GM18868 (cell line): ENCODE measurements at regions not wholly inside any gene's neighbourhood (a gene's known extent, or its start where the extent isn't known, plus 50 kb on each side); places are given as distances from the start of the nearest gene placed in this dataset.
A peak's percentile ranks its signal among the peaks of the same experiment; 100 is the strongest.

Source experiments
- ATAC-seq: cut with Tn5 transposase; IDR thresholded peaks from one replicate; pipeline ENCODE4 v1.9.1; 2021; ENCODE audit warnings: mild to moderate bottlenecking, moderate library complexity; ENCODE audit not compliant: unreplicated experiment

DNA sequence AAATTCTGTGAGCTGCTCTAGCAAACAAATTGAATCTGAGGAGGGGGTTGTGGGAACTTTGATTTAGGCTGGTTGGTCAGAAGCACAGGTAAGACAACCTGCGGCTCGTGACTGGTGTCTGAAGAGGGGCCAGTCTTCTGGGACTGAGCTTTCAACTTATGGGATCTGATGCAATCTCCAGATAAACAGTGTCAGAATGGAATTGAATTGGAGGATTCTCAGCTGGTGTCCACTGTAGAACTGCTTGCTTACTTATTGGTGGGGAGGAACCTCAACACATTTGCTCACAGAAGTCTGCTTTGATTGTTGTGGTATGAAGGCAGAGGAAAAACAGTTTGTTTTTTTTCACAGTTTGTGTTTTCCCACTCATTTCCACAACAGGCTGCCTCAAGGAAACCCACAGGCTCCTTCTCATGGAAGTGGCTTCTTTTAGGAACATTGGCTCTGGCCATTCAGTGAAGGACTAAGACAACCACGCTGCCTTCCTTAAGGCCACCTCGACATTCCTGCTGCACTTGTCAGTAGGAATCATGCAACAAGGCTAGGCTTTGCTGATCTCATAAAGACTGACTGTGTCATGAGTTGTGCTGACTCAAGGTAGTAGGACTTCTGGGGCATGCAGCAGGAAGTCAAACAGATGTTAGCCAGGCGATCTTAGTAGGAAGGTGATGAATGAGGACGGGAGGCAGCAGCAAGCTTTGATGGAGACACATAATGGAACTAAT is 104.7 kb downstream of the TSN start:
- ATAC-seq = no peak

DNA sequence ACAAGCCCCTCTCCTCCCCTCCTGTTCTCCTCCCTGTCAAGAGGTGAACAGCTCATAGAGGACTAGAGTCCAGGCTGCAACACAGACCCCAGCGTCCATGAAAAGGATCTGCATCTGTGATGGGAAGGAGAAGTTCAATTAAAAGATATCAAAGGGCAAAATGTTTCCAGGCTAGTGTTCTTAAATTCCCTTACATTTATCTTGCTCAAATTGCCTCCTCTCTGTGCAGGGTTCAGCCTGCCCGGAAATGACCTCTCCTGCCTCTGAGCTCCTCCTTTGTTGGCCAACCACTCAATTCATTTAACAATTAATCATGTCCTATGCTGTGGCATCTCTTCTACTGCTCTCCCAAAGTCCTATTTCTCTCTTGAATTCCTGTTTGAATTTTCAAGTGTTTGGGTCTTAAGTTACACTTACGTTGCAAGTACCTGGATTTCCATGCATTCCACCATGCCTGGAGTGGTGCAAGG is 105.3 kb downstream of the TSN start:
- no peak for ATAC-seq

DNA sequence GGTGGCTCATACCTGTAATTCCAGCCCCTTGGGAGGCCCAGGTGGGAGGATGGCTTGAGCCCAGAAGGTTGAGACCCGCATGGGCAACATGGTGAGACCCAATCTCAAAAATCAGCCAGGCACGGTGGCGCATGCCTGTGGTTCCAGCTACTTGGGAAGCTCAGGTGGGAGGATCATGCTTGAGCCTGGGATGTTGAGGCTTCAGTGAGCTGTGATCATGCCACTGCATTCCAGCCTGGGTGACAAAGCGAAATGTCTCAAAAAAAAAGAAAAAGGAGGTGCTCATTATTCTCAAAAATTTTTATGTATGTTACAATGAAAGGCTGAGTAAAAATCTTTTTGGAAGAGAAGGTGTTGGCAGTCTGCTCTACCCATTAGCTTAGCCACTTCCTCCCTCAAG is 106.8 kb downstream of the TSN start:
- no peak for ATAC-seq

DNA sequence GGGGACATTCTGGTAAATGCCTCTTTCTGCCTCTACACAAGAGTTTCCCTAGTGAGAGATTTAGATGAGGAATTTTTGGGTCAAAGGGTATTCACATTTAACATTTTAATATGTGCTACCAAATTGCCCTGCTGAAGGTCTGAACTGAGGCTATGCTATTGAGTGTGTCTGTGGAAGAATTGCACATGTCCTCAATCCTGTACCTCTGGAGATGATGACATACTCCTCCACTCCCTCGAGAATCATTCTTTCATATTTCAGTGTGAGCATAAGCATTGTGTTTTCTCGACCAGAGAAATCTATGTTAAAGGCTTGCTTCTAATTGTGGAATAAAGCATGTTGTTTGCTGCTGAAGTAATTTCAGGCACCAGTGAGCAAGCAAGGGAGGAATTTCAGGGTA is 110.5 kb downstream of the TSN start:
- no peak for ATAC-seq

DNA sequence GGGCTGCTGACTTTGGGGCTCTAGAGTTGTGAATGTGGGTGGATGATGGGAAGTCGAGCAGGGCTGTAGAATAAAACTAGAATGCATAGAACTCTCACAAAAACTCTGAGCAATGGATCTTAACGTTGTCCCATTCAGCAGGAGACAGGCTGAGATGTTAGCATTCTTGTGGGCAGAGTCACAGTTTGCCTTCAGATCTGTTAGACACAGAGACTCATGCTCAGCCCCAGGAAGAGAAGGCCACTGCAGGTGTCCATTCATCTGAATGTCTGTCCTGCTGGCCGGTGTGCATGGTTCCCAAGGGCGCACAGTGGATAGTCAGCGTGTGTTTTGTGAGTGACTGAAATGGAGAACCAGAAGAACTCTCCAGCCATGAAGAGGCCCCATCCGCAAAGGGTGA is 111.3 kb downstream of the TSN start:
- no peak for ATAC-seq

- no peak for ATAC-seq
These were observed 113.2 kb downstream of the TSN start for GRCh38 chr2:121868652-121869051.

DNA sequence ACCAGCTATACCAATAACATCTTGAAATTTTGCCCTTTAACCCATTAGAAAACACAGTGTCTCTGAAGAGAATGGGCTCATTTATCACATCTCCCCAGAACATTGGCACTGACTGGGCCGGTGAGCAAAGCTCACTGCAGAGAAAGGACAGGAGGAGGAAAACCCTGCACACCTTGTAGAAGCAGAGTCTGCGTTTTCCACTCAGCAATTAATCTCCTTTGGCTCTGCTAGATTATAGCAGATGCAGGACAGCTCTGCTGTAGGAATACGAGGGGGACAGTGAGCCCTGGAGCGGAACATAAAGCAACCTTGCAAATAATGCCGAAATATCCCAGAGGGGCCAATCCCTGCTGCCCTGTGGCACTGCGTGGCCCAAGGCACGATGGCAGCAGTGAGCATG is 113.9 kb downstream of the TSN start:
- no peak for ATAC-seq

DNA sequence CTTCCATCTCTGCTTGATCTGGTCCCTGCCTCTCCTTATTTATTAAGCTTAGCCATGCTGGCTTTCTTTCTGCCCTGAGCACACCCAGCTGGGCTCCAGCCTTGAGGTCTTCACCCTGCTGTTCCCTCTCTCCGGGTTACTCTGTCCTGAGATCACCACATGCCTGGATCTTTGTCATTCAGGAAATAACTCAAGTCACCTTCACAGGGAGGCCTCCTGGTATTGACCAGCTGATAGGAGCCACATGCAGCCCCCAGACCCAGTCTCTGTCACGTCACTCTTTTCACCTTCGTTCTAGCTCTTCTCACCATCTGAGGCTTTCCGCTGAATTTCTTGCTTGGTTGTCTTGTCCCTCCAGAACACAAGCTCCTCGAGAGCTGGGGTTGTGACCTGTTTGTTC is 114.4 kb downstream of the TSN start:
- ATAC-seq = no peak

- ATAC-seq = no peak
These were observed 117.2 kb downstream of the TSN start for GRCh38 chr2:121872651-121873050.

- no peak for ATAC-seq
These were observed 118.4 kb downstream of the TSN start for GRCh38 chr2:121873864-121874263.

DNA sequence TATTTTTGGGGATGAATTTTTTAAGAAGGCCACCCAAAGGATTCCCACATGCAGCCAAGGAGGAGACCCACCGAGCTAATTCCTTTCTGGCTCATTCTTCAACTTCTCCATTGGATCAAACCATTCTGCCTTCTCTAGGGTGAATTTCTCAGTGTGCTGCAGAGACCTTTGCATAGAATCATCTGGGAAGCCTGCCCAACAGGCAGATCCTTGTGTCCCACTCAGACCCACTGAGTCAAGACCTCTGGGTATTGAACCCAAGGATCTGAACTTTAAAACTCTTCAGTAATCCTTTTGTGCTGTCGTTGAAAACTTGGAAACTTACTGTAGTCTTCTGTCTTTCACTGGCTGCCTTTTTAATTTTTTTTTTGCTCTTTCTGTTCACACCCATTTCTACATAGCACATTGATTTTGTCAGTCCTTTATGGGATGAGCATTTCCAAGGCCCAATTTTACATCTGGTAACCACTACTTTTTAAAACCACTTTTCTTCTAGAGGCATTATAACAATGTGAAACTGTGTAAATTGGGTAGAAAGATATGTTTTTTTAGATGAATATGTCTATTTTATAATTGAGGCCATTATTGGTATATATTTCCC is 120.2 kb downstream of the TSN start:
- ATAC-seq = no peak

DNA sequence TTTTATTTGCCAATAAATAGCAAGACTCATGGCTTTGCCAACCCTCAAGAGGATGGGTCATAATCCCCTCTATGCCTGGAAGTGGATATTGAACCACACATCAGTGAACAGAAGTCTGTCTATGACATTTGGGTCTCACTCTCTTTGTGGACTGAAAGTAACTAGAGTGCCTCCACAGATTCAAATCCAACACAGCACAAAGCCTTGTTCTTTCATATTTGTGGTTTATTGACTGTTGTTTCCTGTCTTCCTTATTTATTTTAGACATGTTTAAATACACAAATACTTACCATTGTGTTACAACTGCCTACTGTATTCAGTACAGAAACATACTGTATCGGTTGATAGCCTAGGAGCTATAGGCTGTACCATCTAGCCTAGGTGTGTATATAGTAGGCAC is 121.9 kb downstream of the TSN start:
- ATAC-seq = no peak

GRCh38 chr2:121880283-121880682 is 124.8 kb downstream of the TSN start:
- no peak for ATAC-seq

- ATAC-seq = no peak
These were observed 125.6 kb downstream of the TSN start for GRCh38 chr2:121881038-121881437.

GRCh38 chr2:121881950-121882349 is 126.5 kb downstream of the TSN start:
- ATAC-seq = no peak

- ATAC-seq = no peak
These were observed 128.6 kb downstream of the TSN start for GRCh38 chr2:121884078-121884477.

DNA sequence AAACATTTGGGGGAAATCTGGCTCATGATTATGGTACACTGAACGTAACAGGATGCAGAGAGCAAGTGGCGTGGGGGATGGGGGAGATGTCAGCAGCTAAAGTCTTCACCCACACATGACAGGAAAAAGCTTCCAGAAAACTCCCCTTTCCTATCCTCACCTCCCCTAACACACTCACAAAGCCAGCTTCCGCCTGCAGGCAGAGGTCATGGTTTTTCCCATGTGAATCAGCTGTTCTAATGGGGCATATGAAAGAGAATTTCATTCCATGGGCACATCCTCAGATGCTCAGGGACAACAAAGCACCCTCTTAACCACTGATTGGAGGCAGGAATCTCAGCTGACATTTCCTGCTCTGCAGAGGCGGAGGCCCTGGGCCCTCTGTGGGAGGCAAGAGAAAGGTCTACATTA is 129.1 kb downstream of the TSN start:
- no peak for ATAC-seq

DNA sequence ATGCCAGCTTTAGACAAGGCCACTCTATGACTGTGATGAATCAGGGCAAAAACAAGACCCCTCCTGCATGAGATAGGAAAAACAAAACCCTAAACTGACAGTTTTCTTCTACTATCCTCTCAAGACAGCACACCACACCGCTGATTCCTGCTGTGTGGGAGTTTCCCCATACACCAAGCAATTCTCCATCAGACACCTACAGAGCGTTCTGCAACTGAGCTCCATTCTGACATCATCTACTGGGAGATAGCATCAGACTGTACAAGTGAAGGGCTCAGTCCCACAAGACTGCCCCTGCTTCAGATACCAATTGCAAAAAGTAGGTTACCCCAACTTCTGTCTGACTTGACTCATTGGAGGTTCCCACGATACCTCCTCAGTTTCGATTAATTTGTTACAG is 130.6 kb downstream of the TSN start:
- ATAC-seq = no peak

- ATAC-seq = peak; percentile 15
These were observed 132.2 kb downstream of the TSN start for GRCh38 chr2:121887513-121888188.

DNA sequence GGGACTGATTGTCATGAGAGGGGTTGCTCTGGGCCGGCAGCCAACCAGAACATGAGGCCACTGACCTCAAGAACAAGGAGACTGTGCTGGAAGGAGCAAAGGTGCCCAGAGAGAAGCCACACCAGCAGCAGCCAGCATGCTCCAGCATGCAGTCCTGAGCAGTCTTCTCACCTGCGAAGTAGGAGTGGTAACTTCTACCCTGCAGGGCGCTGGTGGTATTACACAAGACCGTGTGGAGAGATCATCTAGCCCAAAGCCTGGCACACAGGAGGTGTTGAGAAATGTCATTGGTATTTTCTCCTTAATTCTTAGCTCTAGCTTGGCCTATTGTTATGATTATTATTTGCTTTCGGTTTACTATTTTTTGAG is 132.7 kb downstream of the TSN start:
- ATAC-seq = peak; percentile 93

- ATAC-seq = no peak
These were observed 134.6 kb downstream of the TSN start for GRCh38 chr2:121890041-121890440.
